Epithelial cell of proximal tubule (primary cell): ENCODE measurements at regions not wholly inside any gene's neighbourhood (a gene's known extent, or its start where the extent isn't known, plus 50 kb on each side); places are given as distances from the start of the nearest gene placed in this dataset.
"Not testable (repeated sequence)": the region's sequence is repeated elsewhere in the genome, so short reads cannot be mapped to it uniquely, and the experiment has no call there.

Experiments
- DNase-seq: peaks from one replicate; pipeline ENCODE4 v3.0.0-alpha.2; 2011; ENCODE audit warnings: low read depth
- H3K4me3 ChIP-seq: 2 replicates; pipeline ENCODE4 v1.5.1; 2011; ENCODE audit warnings: low read depth, mild to moderate bottlenecking, low read length
- TF ChIP-seq, protein P1 (sequence below): conservative IDR thresholded peaks from 2 replicates; pipeline ENCODE4 v1.5.1; 2012; ENCODE audit warnings: low read depth, mild to moderate bottlenecking, low read length

- DNase-seq: no peak
Measured at GRCh38 chr6:93859971-93860370, 440.6 kb upstream of the EPHA7 start.

DNA sequence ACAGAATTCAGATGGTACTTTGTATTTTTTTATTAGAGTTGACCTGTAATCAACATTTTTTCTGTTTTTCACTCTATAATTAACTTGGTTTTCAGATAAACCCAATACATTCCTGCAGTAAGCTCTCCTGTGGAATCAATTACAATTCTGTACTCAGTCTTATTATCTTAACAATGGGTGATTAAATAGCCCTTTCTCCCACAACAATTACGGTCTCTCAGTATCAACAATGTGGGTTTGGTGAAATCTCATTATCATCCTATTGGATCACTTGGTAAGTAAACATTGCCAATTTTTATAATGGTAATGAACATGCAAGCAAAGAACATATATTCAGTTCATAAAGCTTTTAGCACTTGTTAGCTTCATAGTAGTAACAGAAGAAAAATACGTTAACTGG, 438.9 kb upstream of the EPHA7 start:
- no peak for DNase-seq
- TF ChIP-seq, protein P1, sequence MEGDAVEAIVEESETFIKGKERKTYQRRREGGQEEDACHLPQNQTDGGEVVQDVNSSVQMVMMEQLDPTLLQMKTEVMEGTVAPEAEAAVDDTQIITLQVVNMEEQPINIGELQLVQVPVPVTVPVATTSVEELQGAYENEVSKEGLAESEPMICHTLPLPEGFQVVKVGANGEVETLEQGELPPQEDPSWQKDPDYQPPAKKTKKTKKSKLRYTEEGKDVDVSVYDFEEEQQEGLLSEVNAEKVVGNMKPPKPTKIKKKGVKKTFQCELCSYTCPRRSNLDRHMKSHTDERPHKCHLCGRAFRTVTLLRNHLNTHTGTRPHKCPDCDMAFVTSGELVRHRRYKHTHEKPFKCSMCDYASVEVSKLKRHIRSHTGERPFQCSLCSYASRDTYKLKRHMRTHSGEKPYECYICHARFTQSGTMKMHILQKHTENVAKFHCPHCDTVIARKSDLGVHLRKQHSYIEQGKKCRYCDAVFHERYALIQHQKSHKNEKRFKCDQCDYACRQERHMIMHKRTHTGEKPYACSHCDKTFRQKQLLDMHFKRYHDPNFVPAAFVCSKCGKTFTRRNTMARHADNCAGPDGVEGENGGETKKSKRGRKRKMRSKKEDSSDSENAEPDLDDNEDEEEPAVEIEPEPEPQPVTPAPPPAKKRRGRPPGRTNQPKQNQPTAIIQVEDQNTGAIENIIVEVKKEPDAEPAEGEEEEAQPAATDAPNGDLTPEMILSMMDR: no peak
- H3K4me3 ChIP-seq: no peak overlapping the region

More at GRCh38 chr6:93859971-93860370, 440.6 kb upstream of the EPHA7 start:
- H3K4me3 ChIP-seq: no peak overlapping the region
- TF ChIP-seq, protein P1: no peak

DNA sequence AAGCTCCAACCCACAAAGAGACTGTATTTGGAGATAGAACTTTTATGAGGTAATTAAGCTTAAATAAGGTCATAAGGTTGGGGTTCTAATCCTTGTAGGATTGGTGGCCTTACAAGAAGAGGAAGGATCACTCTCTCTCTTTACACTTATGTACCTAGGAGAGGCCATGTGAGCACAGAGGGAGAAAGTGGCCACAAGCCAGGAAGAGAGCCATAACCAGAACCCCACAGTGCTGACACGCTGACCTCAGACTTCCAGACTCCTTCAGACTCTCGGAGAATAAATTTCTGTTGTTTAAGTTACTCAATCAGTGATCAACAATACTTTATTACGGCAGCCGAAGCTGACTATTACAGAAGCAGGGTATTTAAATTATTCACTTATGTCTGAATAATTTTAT, 430.5 kb upstream of the EPHA7 start:
- no peak overlapping the region for H3K4me3 ChIP-seq
- no peak for DNase-seq
- TF ChIP-seq, protein P1: no peak

DNA sequence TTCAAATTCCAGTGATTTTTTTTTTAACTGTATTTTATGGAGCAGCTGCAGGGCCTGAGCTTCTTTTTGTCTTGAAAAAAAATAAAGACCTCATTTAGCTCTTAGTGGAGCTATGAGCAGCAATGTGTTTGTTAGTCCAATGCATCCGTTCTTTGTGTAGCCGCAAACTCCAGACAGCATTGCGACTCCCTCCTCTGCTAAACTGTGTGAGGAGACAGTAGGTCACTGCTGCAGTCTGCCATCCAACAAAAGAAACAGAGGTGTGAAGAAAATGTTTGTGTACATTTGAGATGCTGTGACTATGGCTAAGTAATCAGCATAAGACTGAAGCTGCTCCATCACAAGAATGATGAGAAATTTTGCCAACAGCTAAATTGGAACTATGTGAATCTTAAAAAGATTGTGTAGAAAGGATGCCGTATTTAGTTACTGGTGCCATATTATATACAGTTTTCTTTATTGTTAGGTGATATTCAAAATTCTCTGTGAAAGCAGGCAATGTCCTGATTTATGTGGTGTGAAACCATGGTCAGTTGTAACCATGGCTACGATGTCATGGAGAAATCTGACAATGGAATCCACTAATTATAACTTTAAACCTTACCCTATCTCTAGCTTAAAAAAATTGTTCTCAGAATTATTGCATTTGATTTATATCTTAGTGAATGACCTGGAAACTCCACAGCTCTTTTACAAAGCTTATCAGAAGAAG, 428.8 kb upstream of the EPHA7 start:
- DNase-seq: no peak
- H3K4me3 ChIP-seq: no peak overlapping the region
- TF ChIP-seq, protein P1: no peak

GRCh38 chr6:93842178-93842577, 422.8 kb upstream of the EPHA7 start:
- DNase-seq: no peak
- TF ChIP-seq, protein P1: no peak
- no peak overlapping the region for H3K4me3 ChIP-seq

DNA sequence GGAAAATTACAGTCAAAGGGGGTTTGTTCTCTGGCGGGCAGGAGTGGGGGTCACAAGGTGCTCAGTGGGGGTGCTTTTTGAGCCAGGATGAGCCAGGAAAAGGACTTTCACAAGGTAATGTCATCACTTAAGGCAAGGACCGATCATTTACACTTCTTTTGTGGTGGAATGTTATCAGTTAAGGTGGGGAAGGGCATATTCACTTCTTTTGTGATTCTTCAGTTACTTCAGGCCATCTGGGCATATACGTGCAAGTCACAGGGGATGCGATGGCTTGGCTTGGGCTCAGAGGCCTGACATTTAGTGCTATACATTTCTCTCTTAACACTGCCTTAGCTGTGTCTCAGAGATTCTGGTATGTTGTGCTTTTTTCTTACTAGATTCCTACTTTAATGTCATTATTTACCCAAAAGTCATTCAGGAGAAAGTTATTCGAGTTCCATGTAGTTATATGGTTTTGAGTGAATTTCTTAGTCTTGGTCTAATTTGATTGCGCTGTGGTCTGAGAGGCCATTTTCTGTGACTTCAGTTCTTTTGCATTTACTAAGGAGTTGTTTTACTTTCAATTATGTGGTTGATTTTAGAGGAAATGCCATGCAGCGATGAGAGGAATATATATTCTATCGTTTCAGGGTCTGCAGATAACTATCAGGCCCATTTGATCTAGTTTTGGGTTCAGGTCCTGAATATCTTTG, 416.2 kb upstream of the EPHA7 start:
- not testable (repeated sequence) for H3K4me3 ChIP-seq, DNase-seq

GRCh38 chr6:93835026-93835425, 415.7 kb upstream of the EPHA7 start:
- DNase-seq: not testable (repeated sequence)

DNA sequence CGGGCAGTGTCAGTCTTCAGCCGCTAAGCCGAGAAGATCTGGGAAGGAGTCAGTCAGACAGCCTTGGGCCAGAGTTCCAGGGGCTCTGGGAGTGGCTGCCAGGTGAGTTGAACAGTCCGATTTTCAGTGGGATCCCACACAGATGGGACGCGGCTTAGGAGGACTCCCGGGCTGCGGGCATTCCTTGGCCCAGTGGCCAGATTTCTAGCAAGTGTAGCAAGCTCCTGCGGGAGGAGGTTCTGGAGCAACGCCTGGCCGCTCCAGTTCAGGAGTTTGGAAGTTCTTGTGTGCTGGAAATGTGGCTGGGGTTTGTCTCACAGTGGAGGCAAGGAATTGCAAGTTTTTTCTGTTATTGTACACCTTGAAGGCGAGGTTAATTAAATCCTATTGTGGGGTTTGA, 414.0 kb upstream of the EPHA7 start:
- not testable (repeated sequence) for H3K4me3 ChIP-seq, DNase-seq

More at GRCh38 chr6:93835026-93835425, 415.7 kb upstream of the EPHA7 start:
- not testable (repeated sequence) for H3K4me3 ChIP-seq

- DNase-seq, H3K4me3 ChIP-seq: not testable (repeated sequence)
Measured at GRCh38 chr6:93829757-93830156, 410.4 kb upstream of the EPHA7 start.
